Astrocyte (in vitro differentiated cells and primary cell): ENCODE measurements at regions not wholly inside any gene's neighbourhood (a gene's known extent, or its start where the extent isn't known, plus 50 kb on each side); places are given as distances from the start of the nearest gene placed in this dataset.

Experiments
- DNase-seq: peaks from one replicate; pipeline ENCODE4 v3.0.0-alpha.2; 2010; ENCODE audit warnings: low read depth
- FAIRE-seq: peaks from 2 replicates; lab custom pipeline; 2011; peaks lifted over from hg19 to GRCh38; lab: Jason Lieb, UNC
- H2AFZ ChIP-seq: 2 replicates; pipeline ENCODE4 v1.6.0; 2012; ENCODE audit warnings: low read depth, low read length, inconsistent platforms
- H3K27ac ChIP-seq: 2 replicates; pipeline ENCODE4 v1.5.1; 2011; ENCODE audit warnings: low read depth, low read length, inconsistent platforms
- H3K27me3 ChIP-seq: 2 replicates; pipeline ENCODE4 v1.6.0; 2011; ENCODE audit warnings: low read length, inconsistent platforms; ENCODE audit not compliant: insufficient read depth
- H3K36me3 ChIP-seq: 2 replicates; pipeline ENCODE4 v1.5.1; 2011; ENCODE audit warnings: low read length, inconsistent platforms; ENCODE audit not compliant: insufficient read depth
- H3K4me1 ChIP-seq: 2 replicates; pipeline ENCODE4 v1.5.1; 2011; ENCODE audit warnings: low read length, inconsistent platforms; ENCODE audit not compliant: insufficient read depth
- H3K4me2 ChIP-seq: 2 replicates; pipeline ENCODE4 v1.6.0; 2012; ENCODE audit warnings: low read length, inconsistent platforms
- H3K4me3 ChIP-seq: 2 replicates; pipeline ENCODE4 v1.5.1; 2011; ENCODE audit warnings: low read depth, mild to moderate bottlenecking, low read length, inconsistent platforms; ENCODE audit not compliant: insufficient read depth
- H3K79me2 ChIP-seq: 2 replicates; pipeline ENCODE4 v1.6.0; 2012; ENCODE audit warnings: mild to moderate bottlenecking, low read length, inconsistent platforms; ENCODE audit not compliant: insufficient read depth
- H3K9ac ChIP-seq: 2 replicates; pipeline ENCODE4 v1.6.0; 2012; ENCODE audit warnings: mild to moderate bottlenecking, low read length, inconsistent platforms
- H3K9me3 ChIP-seq: 2 replicates; pipeline ENCODE4 v1.5.1; 2012; ENCODE audit warnings: low read depth, mild to moderate bottlenecking, low read length, inconsistent platforms; ENCODE audit not compliant: insufficient read depth
- H4K20me1 ChIP-seq: 2 replicates; pipeline ENCODE4 v1.6.0; 2012; ENCODE audit warnings: low read length, inconsistent platforms; ENCODE audit not compliant: insufficient read depth
- H3K27ac Mint-ChIP-seq: one replicate; pipeline ENCODE4 v1.8.0; 2021; ENCODE audit warnings: mild to moderate bottlenecking, mixed read lengths; ENCODE audit not compliant: unreplicated experiment
- H3K27me3 Mint-ChIP-seq: one replicate; pipeline ENCODE4 v1.8.0; 2021; ENCODE audit warnings: low read depth, mixed read lengths; ENCODE audit not compliant: unreplicated experiment
- H3K36me3 Mint-ChIP-seq: one replicate; pipeline ENCODE4 v1.8.0; 2021; ENCODE audit warnings: low read depth, mixed read lengths; ENCODE audit not compliant: unreplicated experiment
- H3K4me1 Mint-ChIP-seq: one replicate; pipeline ENCODE4 v1.8.0; 2021; ENCODE audit warnings: low read depth, mixed read lengths; ENCODE audit not compliant: unreplicated experiment
- H3K4me3 Mint-ChIP-seq: one replicate; pipeline ENCODE4 v1.8.0; 2021; ENCODE audit warnings: mild to moderate bottlenecking, moderate library complexity, mixed read lengths; ENCODE audit not compliant: unreplicated experiment
- H3K9me3 Mint-ChIP-seq: one replicate; pipeline ENCODE4 v1.8.0; 2021; ENCODE audit warnings: mild to moderate bottlenecking, mixed read lengths; ENCODE audit not compliant: unreplicated experiment
- EZH2 ChIP-seq: IDR thresholded peaks from 2 replicates; pipeline ENCODE4 v1.6.1; 2012; ENCODE audit warnings: mild to moderate bottlenecking, low read length, inconsistent platforms; ENCODE audit not compliant: insufficient read depth
- TF ChIP-seq, protein P1 (sequence below): IDR thresholded peaks from 2 replicates; pipeline ENCODE4 v1.5.1; 2011; ENCODE audit warnings: low read depth, mild to moderate bottlenecking, inconsistent platforms, low read length, moderate library complexity; ENCODE audit not compliant: insufficient read depth

DNA sequence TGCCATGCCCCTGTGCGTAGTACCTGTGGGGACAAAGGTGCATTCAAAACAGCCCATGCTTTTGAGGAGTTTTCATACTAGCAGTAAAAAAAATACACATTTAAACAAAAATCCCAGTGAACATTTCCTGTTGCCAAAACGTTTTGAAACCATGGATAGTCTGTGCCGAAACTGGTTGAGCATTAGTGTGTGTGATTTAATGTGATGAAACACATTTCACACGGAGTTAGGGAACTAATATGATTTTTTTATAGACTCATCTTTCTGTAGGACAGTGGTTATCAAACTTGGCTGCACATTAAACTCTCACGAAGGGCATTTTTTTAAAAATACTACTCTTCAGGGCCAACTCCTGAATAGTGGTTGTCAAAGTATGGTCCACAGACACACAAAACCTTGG, 111.8 kb upstream of the CREB5 start:
- no peak overlapping the region for H3K27ac ChIP-seq
- H3K9me3 ChIP-seq: no peaks in the 10 kb centered on the region
- Mint-ChIP-seq H3K4me3 (no peak overlapping the region), H3K36me3 (no peaks in the 10 kb centered on the region), H3K27ac (no peak overlapping the region), H3K4me1 (peaks cover 9% of the 10 kb centered on the region), H3K27me3 (peaks cover under 1% of the 10 kb centered on the region), H3K9me3 (no peaks in the 10 kb centered on the region)
- no peaks in the 10 kb centered on the region for H3K79me2 ChIP-seq
- no peaks in the 10 kb centered on the region for H3K27me3 ChIP-seq
- H3K4me1 ChIP-seq: peaks cover 7% of the 10 kb centered on the region
- FAIRE-seq: no peak
- no peak overlapping the region for H3K9ac ChIP-seq
- no peak for DNase-seq
- H3K36me3 ChIP-seq: no peaks in the 10 kb centered on the region
- H3K4me2 ChIP-seq: no peak overlapping the region
- no peak overlapping the region for H2AFZ ChIP-seq
- no peaks in the 10 kb centered on the region for H4K20me1 ChIP-seq
- H3K4me3 ChIP-seq: no peak overlapping the region
- TF ChIP-seq, protein P1, sequence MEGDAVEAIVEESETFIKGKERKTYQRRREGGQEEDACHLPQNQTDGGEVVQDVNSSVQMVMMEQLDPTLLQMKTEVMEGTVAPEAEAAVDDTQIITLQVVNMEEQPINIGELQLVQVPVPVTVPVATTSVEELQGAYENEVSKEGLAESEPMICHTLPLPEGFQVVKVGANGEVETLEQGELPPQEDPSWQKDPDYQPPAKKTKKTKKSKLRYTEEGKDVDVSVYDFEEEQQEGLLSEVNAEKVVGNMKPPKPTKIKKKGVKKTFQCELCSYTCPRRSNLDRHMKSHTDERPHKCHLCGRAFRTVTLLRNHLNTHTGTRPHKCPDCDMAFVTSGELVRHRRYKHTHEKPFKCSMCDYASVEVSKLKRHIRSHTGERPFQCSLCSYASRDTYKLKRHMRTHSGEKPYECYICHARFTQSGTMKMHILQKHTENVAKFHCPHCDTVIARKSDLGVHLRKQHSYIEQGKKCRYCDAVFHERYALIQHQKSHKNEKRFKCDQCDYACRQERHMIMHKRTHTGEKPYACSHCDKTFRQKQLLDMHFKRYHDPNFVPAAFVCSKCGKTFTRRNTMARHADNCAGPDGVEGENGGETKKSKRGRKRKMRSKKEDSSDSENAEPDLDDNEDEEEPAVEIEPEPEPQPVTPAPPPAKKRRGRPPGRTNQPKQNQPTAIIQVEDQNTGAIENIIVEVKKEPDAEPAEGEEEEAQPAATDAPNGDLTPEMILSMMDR: no peak
- TF ChIP-seq EZH2: no peak

DNA sequence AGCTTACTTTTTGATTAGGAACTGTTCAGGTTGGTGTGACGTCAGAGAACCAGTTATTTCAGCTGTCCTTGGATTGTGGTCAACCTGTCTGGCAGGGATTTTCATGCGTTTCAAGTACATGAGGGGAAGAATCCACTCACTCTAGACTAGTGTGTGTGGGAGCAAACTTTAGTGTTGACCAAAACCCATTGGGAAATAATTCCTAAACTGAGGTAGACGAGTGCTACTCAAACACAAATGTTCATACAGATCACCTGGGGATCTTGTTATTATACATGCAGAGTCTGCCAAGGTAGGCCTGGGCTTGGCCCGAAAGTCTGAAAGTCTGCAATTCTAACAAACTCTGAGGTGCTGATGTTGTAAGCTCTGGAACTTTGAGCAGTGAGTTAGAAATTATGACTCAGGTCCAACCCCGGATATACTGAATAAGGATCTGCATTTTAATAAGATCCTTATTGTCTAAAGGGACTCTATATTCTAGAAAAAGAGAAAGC, 111.1 kb upstream of the CREB5 start:
- TF ChIP-seq EZH2: no peak
- TF ChIP-seq, protein P1: no peak
- Histone ChIP-seq H3K79me2 (no peaks in the 10 kb centered on the region), H3K4me1 (peaks cover 7% of the 10 kb centered on the region), H3K9ac (no peak overlapping the region), H3K4me3 (no peak overlapping the region), H2AFZ (no peak overlapping the region), H4K20me1 (no peaks in the 10 kb centered on the region), H3K9me3 (no peaks in the 10 kb centered on the region), H3K27me3 (no peaks in the 10 kb centered on the region), H3K27ac (peak overlapping the region; percentile 19), H3K4me2 (peak overlapping the region; percentile 19), H3K36me3 (no peaks in the 10 kb centered on the region)
- DNase-seq (peak; percentile 66), FAIRE-seq (no peak)
- Mint-ChIP-seq H3K27ac (no peak overlapping the region), H3K9me3 (no peaks in the 10 kb centered on the region), H3K36me3 (no peaks in the 10 kb centered on the region), H3K27me3 (peaks cover 5% of the 10 kb centered on the region), H3K4me1 (peaks cover 9% of the 10 kb centered on the region), H3K4me3 (no peak overlapping the region)

DNA sequence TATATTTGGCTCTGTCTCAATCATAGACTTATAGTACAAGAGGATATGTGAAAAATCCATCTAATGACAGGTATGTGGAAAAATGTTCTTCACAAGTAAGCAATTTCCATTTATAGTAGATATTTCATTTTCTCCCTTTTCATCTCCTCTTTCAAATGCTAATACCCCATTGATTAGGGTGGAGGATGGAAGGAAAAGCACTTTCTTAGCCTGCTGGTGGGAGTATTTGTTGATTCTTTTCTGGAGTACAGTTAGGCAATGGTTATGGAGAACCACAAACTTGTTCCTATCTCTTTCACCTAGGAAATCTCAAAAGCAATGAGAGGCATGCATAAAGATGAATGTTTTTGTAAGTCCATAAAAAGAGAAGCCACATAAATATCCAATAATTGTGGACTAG, 108.0 kb upstream of the CREB5 start:
- Histone ChIP-seq H3K36me3 (no peaks in the 10 kb centered on the region), H3K79me2 (no peaks in the 10 kb centered on the region), H3K4me1 (peaks cover 7% of the 10 kb centered on the region), H3K4me3 (no peak overlapping the region), H3K9ac (no peak overlapping the region), H3K27me3 (peaks cover 8% of the 10 kb centered on the region), H3K27ac (no peak overlapping the region), H3K4me2 (no peak overlapping the region), H2AFZ (no peak overlapping the region), H4K20me1 (no peaks in the 10 kb centered on the region), H3K9me3 (no peaks in the 10 kb centered on the region)
- Mint-ChIP-seq H3K27ac (no peak overlapping the region), H3K9me3 (no peaks in the 10 kb centered on the region), H3K4me3 (no peak overlapping the region), H3K36me3 (peaks cover 1% of the 10 kb centered on the region), H3K4me1 (peaks cover 7% of the 10 kb centered on the region), H3K27me3 (peaks cover 11% of the 10 kb centered on the region)
- DNase-seq (no peak), FAIRE-seq (no peak)
- no peak for TF ChIP-seq EZH2
- TF ChIP-seq, protein P1: no peak
